Neural progenitor cell (in vitro differentiated cells): ENCODE measurements at regions not wholly inside any gene's neighbourhood (a gene's known extent, or its start where the extent isn't known, plus 50 kb on each side); places are given as distances from the start of the nearest gene placed in this dataset.

Experiments used
- DNase-seq: peaks from one replicate; pipeline ENCODE4 v3.0.0-alpha.2; 2016; ENCODE audit warnings: low spot score
- H2AFZ ChIP-seq: fragments of 200-600 bp; sonication (generic); replicated peaks from 2 replicates; pipeline ENCODE4 v1.6.1; 2016; ENCODE audit warnings: antibody characterized with exemption
- H3F3A ChIP-seq: fragments of 200-600 bp; sonication (generic); 2 replicates; pipeline ENCODE4 v1.6.1; 2016; ENCODE audit warnings: antibody characterized with exemption, low read depth
- H3K27ac ChIP-seq: fragments of 200-600 bp; sonication (generic); 2 replicates; pipeline ENCODE4 v1.5.1; 2016; ENCODE audit warnings: mild to moderate bottlenecking
- H3K27me3 ChIP-seq: fragments of 200-600 bp; sonication (generic); 2 replicates; pipeline ENCODE4 v1.6.1; 2016; ENCODE audit warnings: mild to moderate bottlenecking, moderate library complexity
- H3K36me3 ChIP-seq: fragments of 200-600 bp; sonication (generic); 2 replicates; pipeline ENCODE4 v1.5.1; 2016
- H3K4me1 ChIP-seq: fragments of 200-600 bp; sonication (generic); 2 replicates; pipeline ENCODE4 v1.6.1; 2016; ENCODE audit warnings: mixed run types
- H3K4me2 ChIP-seq: fragments of 200-600 bp; sonication (generic); 2 replicates; pipeline ENCODE4 v1.6.1; 2016
- H3K4me3 ChIP-seq: fragments of 200-600 bp; sonication (generic); 2 replicates; pipeline ENCODE4 v1.5.1; 2016
- H3K79me2 ChIP-seq: fragments of 200-600 bp; sonication (generic); 2 replicates; pipeline ENCODE4 v1.6.1; 2016; ENCODE audit warnings: low read depth
- H3K9ac ChIP-seq: fragments of 200-600 bp; sonication (generic); 2 replicates; pipeline ENCODE4 v1.6.1; 2016
- H3K9me3 ChIP-seq: fragments of 200-600 bp; sonication (generic); 2 replicates; pipeline ENCODE4 v1.5.1; 2016; ENCODE audit warnings: low read depth
- H4K20me1 ChIP-seq: fragments of 200-600 bp; sonication (generic); 2 replicates; pipeline ENCODE4 v1.6.1; 2016; ENCODE audit warnings: low read depth
- H3K27ac Mint-ChIP-seq: 3 replicates; pipeline ENCODE4 v1.8.0; 2021; ENCODE audit warnings: mixed read lengths
- H3K27me3 Mint-ChIP-seq: 2 replicates; pipeline ENCODE4 v1.8.0; 2022; ENCODE audit warnings: low read depth, mild to moderate bottlenecking, inconsistent platforms, moderate library complexity, mixed read lengths; ENCODE audit not compliant: insufficient read depth
- H3K36me3 Mint-ChIP-seq: 3 replicates; pipeline ENCODE4 v1.8.0; 2021; ENCODE audit warnings: mixed read lengths
- H3K4me1 Mint-ChIP-seq: 3 replicates; pipeline ENCODE4 v1.8.0; 2021; ENCODE audit warnings: mixed read lengths
- H3K4me3 Mint-ChIP-seq: 3 replicates; pipeline ENCODE4 v1.8.0; 2021; ENCODE audit warnings: mild to moderate bottlenecking, moderate library complexity, mixed read lengths
- H3K9me3 Mint-ChIP-seq: 3 replicates; pipeline ENCODE4 v1.8.0; 2020; ENCODE audit warnings: mixed read lengths
- CTCF ChIP-seq: fragments of 200-600 bp; sonication (generic); IDR thresholded peaks from 2 replicates; pipeline ENCODE4 v1.5.1; 2017; ENCODE audit warnings: antibody characterized with exemption, mild to moderate bottlenecking
- EZH2 ChIP-seq: fragments of 200-600 bp; sonication (generic); IDR thresholded peaks from 2 replicates; pipeline ENCODE4 v1.6.1; 2017; ENCODE audit warnings: antibody characterized with exemption, mild to moderate bottlenecking, moderate library complexity
- EZH2phosphoT487 ChIP-seq: fragments of 200-600 bp; sonication (generic); IDR thresholded peaks from 2 replicates; pipeline ENCODE4 v1.6.1; 2017; ENCODE audit warnings: antibody characterized with exemption

DNA sequence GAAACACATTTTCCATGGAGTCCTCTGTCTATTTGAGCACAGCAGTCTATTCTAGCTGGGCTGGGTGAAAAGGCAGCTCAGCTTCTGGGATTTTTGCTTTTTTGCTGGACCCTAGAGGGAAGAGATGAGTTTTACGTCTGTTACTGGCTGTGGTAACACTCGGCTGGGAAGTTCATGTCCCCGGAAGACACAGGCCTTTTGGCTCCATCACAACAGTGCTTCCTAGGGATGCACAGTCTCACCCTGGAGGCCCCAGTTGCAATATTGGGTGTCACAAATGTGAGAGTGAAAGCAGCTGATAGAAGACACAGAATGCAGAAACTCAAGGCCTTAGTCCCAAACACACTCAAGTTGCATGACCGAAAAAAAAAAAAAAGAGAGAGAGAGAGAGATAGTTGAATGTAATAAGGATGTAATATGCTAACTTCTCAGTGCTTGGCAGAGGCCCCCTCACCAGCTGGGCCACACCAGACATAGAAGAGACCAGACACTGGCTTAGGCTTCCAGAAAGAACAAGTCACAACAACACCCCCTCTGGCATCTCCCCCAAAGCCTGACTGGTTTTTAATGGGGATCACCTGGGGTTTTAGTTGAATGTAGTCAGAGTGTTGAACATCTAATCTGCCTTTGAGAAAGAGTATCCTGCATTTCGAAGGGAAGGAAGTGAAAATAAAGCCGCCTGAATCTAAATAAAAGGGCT is 545.4 kb upstream of the FZD8 start:
- H3K27ac Mint-ChIP-seq: no peak overlapping the region
- Histone ChIP-seq H3K9me3 (no peaks in the 10 kb centered on the region), H3K36me3 (no peaks in the 10 kb centered on the region), H3K4me1 (peaks cover 15% of the 10 kb centered on the region), H4K20me1 (no peaks in the 10 kb centered on the region), H2AFZ (peak overlapping the region; percentile 84), H3F3A (peaks cover 8% of the 10 kb centered on the region), H3K79me2 (no peaks in the 10 kb centered on the region), H3K27me3 (peaks cover 16% of the 10 kb centered on the region), H3K4me3 (no peak overlapping the region), H3K4me2 (peak overlapping the region; percentile 12), H3K27ac (no peak overlapping the region), H3K9ac (no peak overlapping the region)
- H3K27me3 Mint-ChIP-seq: peaks cover 4% of the 10 kb centered on the region
- H3K36me3 Mint-ChIP-seq: peaks cover 2% of the 10 kb centered on the region
- H3K4me1 Mint-ChIP-seq: peaks cover 22% of the 10 kb centered on the region
- no peak for TF ChIP-seq EZH2
- no peak for TF ChIP-seq CTCF
- no peak for TF ChIP-seq EZH2phosphoT487
- DNase-seq: no peak
- H3K4me3 Mint-ChIP-seq: no peak overlapping the region
- H3K9me3 Mint-ChIP-seq: peaks cover 24% of the 10 kb centered on the region

GRCh38 chr10:36185097-36185496 is 543.0 kb upstream of the FZD8 start:
- peaks cover 7% of the 10 kb centered on the region for H3K9me3 Mint-ChIP-seq
- H3K27ac Mint-ChIP-seq: no peak overlapping the region
- no peak for DNase-seq
- peaks cover 4% of the 10 kb centered on the region for H3K27me3 Mint-ChIP-seq
- Histone ChIP-seq H3K4me1 (peaks cover 15% of the 10 kb centered on the region), H3K27me3 (peaks cover 16% of the 10 kb centered on the region), H3K79me2 (no peaks in the 10 kb centered on the region), H4K20me1 (no peaks in the 10 kb centered on the region), H3K4me3 (no peak overlapping the region), H3K36me3 (no peaks in the 10 kb centered on the region), H3K9ac (no peak overlapping the region), H3K9me3 (no peaks in the 10 kb centered on the region), H3K27ac (no peak overlapping the region), H3F3A (peaks cover 8% of the 10 kb centered on the region), H2AFZ (no peak overlapping the region), H3K4me2 (no peak overlapping the region)
- no peak overlapping the region for H3K4me3 Mint-ChIP-seq
- H3K4me1 Mint-ChIP-seq: peaks cover 32% of the 10 kb centered on the region
- no peaks in the 10 kb centered on the region for H3K36me3 Mint-ChIP-seq
- TF ChIP-seq EZH2phosphoT487 (no peak), EZH2 (no peak), CTCF (no peak)

DNA sequence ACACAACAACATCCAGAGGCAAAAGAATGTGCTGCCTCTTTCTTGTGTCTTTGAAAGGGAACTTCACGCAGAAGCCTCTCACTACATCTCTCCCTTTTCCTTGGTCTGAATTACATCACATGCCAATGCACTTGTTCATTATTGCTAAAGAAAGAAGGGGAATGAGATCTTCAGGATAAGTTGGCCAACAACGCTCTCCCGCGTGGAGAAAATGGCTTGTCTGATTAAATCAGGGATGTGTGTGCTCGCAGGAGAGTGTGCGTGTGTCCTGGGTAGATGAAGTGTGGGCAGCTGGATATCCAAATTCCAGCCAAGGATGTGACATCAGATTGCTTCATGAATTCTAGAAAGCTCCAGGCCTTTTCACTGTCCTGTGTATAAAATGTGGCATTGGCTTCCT is 541.6 kb upstream of the FZD8 start:
- Histone ChIP-seq H3K4me2 (no peak overlapping the region), H2AFZ (no peak overlapping the region), H4K20me1 (no peaks in the 10 kb centered on the region), H3K36me3 (no peaks in the 10 kb centered on the region), H3K27ac (no peak overlapping the region), H3K4me3 (no peak overlapping the region), H3K9ac (no peak overlapping the region), H3K79me2 (no peaks in the 10 kb centered on the region), H3K9me3 (no peaks in the 10 kb centered on the region), H3K27me3 (peaks cover 8% of the 10 kb centered on the region), H3K4me1 (peaks cover 15% of the 10 kb centered on the region), H3F3A (peaks cover 8% of the 10 kb centered on the region)
- DNase-seq: no peak
- TF ChIP-seq EZH2 (no peak), EZH2phosphoT487 (no peak), CTCF (no peak)
- Mint-ChIP-seq H3K27me3 (peaks cover 2% of the 10 kb centered on the region), H3K27ac (no peak overlapping the region), H3K9me3 (peaks cover 4% of the 10 kb centered on the region), H3K4me3 (no peak overlapping the region), H3K4me1 (peaks cover 37% of the 10 kb centered on the region), H3K36me3 (peaks cover 1% of the 10 kb centered on the region)
